IMR-90 (cell line): ENCODE measurements at regions not wholly inside any gene's neighbourhood (a gene's known extent, or its start where the extent isn't known, plus 50 kb on each side); places are given as distances from the start of the nearest gene placed in this dataset.

Experiments
- ATAC-seq: fragments of 200-7000 bp; cut with Tn5 transposase; 2 replicates; pipeline ENCODE4 v1.9.1; 2020; ENCODE audit warnings: low read depth, mild to moderate bottlenecking, moderate library complexity
- BruUV-seq: library from RNA; stranded (reverse); fragments of 400-500 nt; replicated peaks from 2 replicates; lab custom pipeline; 2021; lab: Mats Ljungman, UMichigan
- CTCF ChIA-PET: fragments of 300-600 bp; formaldehyde crosslinking; extraction: SDS; loops from one replicate; lab custom pipeline; 2021; ENCODE audit warnings: antibody characterized with exemption; lab: Yijun Ruan, JAX
- POLR2A ChIA-PET: fragments of 300-600 bp; sonication (Branson Sonifier 250); formaldehyde crosslinking; loops from one replicate; lab custom pipeline; 2022; ENCODE audit warnings: antibody characterized with exemption; ENCODE audit not compliant: unreplicated experiment; lab: Charles Lee
- DNase-seq: peaks from one replicate; pipeline ENCODE4 v3.0.0; 2013
- H2AFZ ChIP-seq: replicated peaks from 2 replicates; pipeline ENCODE3; 2013; ENCODE audit warnings: low read length, mild to moderate bottlenecking; ENCODE audit not compliant: poor library complexity
- H2AK5ac ChIP-seq: 2 replicates; pipeline ENCODE4 v1.6.1; 2013; ENCODE audit warnings: low read depth, low read length, inconsistent platforms
- H2AK9ac ChIP-seq: replicated peaks from 2 replicates; pipeline ENCODE3; 2013; ENCODE audit warnings: mild to moderate bottlenecking, low read depth, low read length, moderate library complexity; ENCODE audit not compliant: poor library complexity
- H2BK120ac ChIP-seq: 2 replicates; pipeline ENCODE4 v1.6.1; 2013; ENCODE audit warnings: low read depth, low read length, inconsistent platforms
- H2BK15ac ChIP-seq: 3 replicates; pipeline ENCODE4 v1.6.1; 2013; ENCODE audit warnings: low read depth, low read length, inconsistent platforms
- H2BK20ac ChIP-seq: 2 replicates; pipeline ENCODE4 v1.6.1; 2013; ENCODE audit warnings: low read depth, mild to moderate bottlenecking, inconsistent platforms, low read length, moderate library complexity
- H2BK5ac ChIP-seq: 2 replicates; pipeline ENCODE4 v1.6.1; 2013; ENCODE audit warnings: mild to moderate bottlenecking, low read depth, low read length, inconsistent platforms; ENCODE audit not compliant: poor library complexity, severe bottlenecking
- H3K14ac ChIP-seq: replicated peaks from 2 replicates; pipeline ENCODE4 v1.6.1; 2013; ENCODE audit warnings: low read depth, low read length, inconsistent platforms
- H3K18ac ChIP-seq: 2 replicates; pipeline ENCODE4 v1.6.1; 2013; ENCODE audit warnings: low read depth, low read length, control low read depth
- H3K23ac ChIP-seq: 2 replicates; pipeline ENCODE4 v1.6.1; 2013; ENCODE audit warnings: low read depth, low read length, inconsistent platforms
- H3K27ac ChIP-seq: 2 replicates; pipeline ENCODE4 v1.5.1; 2013; ENCODE audit warnings: mild to moderate bottlenecking, control low read depth, low read length; ENCODE audit not compliant: insufficient read depth
- H3K27me3 ChIP-seq: 2 replicates; pipeline ENCODE4 v1.6.1; 2013; ENCODE audit warnings: low read length; ENCODE audit not compliant: control insufficient read depth, insufficient read depth
- H3K36me3 ChIP-seq: 2 replicates; pipeline ENCODE4 v1.6.1; 2013; ENCODE audit warnings: low read length, mixed read lengths; ENCODE audit not compliant: control insufficient read depth, insufficient read depth
- H3K4ac ChIP-seq: 2 replicates; pipeline ENCODE4 v1.6.1; 2013; ENCODE audit warnings: low read depth, low read length, inconsistent platforms
- H3K4me1 ChIP-seq: 2 replicates; pipeline ENCODE4 v1.6.1; 2013; ENCODE audit warnings: low read length, mixed read lengths; ENCODE audit not compliant: control insufficient read depth, insufficient read depth
- H3K4me2 ChIP-seq: 2 replicates; pipeline ENCODE4 v1.6.1; 2013; ENCODE audit warnings: low read depth, mild to moderate bottlenecking, control low read depth, low read length, moderate library complexity
- H3K4me3 ChIP-seq: 2 replicates; pipeline ENCODE4 v1.5.1; 2013; ENCODE audit warnings: low read depth, mild to moderate bottlenecking, control low read depth, low read length, moderate library complexity; ENCODE audit not compliant: insufficient read depth
- H3K56ac ChIP-seq: 2 replicates; pipeline ENCODE4 v1.6.1; 2013; ENCODE audit warnings: low read length, inconsistent platforms; ENCODE audit not compliant: insufficient read depth; ENCODE audit errors: extremely low read depth
- H3K79me1 ChIP-seq, 2 experiments: 2 replicates each; pipeline ENCODE4 v1.6.1; 2013; ENCODE audit warnings: low read length in 2 of 2, inconsistent platforms in 1 of 2, low read depth in 1 of 2
- H3K9ac ChIP-seq: 2 replicates; pipeline ENCODE4 v1.6.1; 2013; ENCODE audit warnings: low read depth, low read length, control low read depth
- H3K9me1 ChIP-seq: 2 replicates; pipeline ENCODE4 v1.6.1; 2013; ENCODE audit warnings: low read length, inconsistent platforms; ENCODE audit not compliant: insufficient read depth
- H3K9me3 ChIP-seq: 2 replicates; pipeline ENCODE4 v1.6.1; 2013; ENCODE audit warnings: low read length; ENCODE audit not compliant: control insufficient read depth, insufficient read depth
- H4K20me1 ChIP-seq: 2 replicates; pipeline ENCODE4 v1.6.1; 2013; ENCODE audit warnings: low read length, inconsistent platforms; ENCODE audit not compliant: insufficient read depth
- H4K5ac ChIP-seq: 2 replicates; pipeline ENCODE4 v1.6.1; 2013; ENCODE audit warnings: mild to moderate bottlenecking, low read depth, low read length, control low read depth
- H4K8ac ChIP-seq, 2 experiments: 2 replicates each; pipeline ENCODE4 v1.6.1; 2013; ENCODE audit warnings: low read depth in 2 of 2, low read length in 2 of 2, control low read depth in 1 of 2, inconsistent platforms in 1 of 2
- H4K91ac ChIP-seq: 2 replicates; pipeline ENCODE4 v1.6.1; 2013; ENCODE audit warnings: low read depth, low read length, inconsistent platforms; ENCODE audit not compliant: insufficient read depth
- BHLHE40 ChIP-seq: fragments of 150-350 bp; IDR thresholded peaks from 2 replicates; pipeline ENCODE4 v1.6.1; 2016; ENCODE audit warnings: mild to moderate bottlenecking, low read depth, low read length
- CEBPB ChIP-seq: IDR thresholded peaks from 2 replicates; pipeline ENCODE4 v1.6.1; 2012; ENCODE audit warnings: low read depth, low read length, improper control_type of control experiment
- CHD1 ChIP-seq: IDR thresholded peaks from 2 replicates; pipeline ENCODE4 v1.6.1; 2012; ENCODE audit warnings: low read depth, low read length, improper control_type of control experiment
- FOS ChIP-seq: fragments of 150-350 bp; IDR thresholded peaks from 2 replicates; pipeline ENCODE4 v1.6.1; 2016; ENCODE audit warnings: low read depth, low read length
- MAFK ChIP-seq: IDR thresholded peaks from 2 replicates; pipeline ENCODE4 v1.6.1; 2012; ENCODE audit warnings: low read depth, low read length, improper control_type of control experiment
- MAZ ChIP-seq: IDR thresholded peaks from 2 replicates; pipeline ENCODE4 v1.6.1; 2012; ENCODE audit warnings: low read depth, mild to moderate bottlenecking, low read length, improper control_type of control experiment, moderate library complexity, borderline replicate concordance
- NFE2L2 ChIP-seq: fragments of 150-350 bp; IDR thresholded peaks from 2 replicates; pipeline ENCODE4 v1.6.1; 2016; ENCODE audit warnings: low read depth, mild to moderate bottlenecking, low read length
- dilution Hi-C: fragments of 300-500 bp; cut with HindIII; formaldehyde crosslinking; loops from one replicate; pipeline ENCODE4 v1.14.3; 2018; ENCODE audit warnings: low sequenced_read_pairs; ENCODE audit not compliant: unreplicated experiment
- in situ Hi-C: fragments of 300-500 bp; cut with MboI; formaldehyde crosslinking; loops from 3 replicates; pipeline ENCODE4 v1.14.3; 2019; ENCODE audit warnings: low sequenced_read_pairs, inconsistent platforms, mixed read lengths
- intact Hi-C: fragments of 100-400 bp; cut with micrococcal nuclease; formaldehyde crosslinking; loops from 2 replicates; pipeline ENCODE4 v1.10.0; 2022
- TF ChIP-seq, protein P1 (sequence below): conservative IDR thresholded peaks from 2 replicates; pipeline ENCODE4 v1.5.1; 2012; ENCODE audit warnings: mild to moderate bottlenecking, low read depth, low read length, improper control_type of control experiment
- TF ChIP-seq, protein P2 (sequence below): fragments of 150-350 bp; IDR thresholded peaks from 2 replicates; pipeline ENCODE4 v1.6.1; 2017; ENCODE audit warnings: mild to moderate bottlenecking, antibody characterized with exemption, low read length, low read depth

DNA sequence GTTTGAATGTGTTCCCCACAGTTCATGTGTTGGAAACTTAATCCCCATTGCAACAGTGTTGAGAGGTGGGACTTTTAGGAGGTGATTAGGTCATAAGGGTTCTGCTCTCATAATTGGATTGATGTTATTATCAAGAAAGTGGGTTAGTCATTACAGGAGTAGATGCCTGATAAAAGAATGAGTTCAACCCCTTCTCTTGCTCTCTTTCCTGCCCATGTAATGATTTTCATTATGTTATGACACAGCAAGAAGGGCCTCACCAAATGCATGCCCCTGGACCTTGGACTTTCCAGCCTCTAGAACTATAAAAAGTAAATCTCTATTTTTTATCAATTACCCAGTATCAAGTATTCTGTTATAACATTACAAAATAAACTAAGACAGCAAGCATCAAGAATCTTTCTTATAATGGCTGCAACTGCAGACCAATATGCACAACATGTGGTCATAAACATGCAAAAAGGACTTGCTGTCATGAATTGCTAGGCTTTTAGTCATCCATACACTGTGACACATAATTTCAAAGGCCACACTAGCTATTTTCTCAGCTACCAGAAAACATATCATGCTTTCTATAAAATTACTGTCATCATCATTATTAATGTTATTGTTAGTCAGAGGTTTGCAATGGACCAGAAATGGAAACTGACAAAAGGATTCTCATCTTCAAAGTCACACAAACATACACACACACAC is 99.9 kb upstream of the GUCY1A2 start:
- Histone ChIP-seq H3K4me2 (no peak overlapping the region), H4K5ac (no peak overlapping the region), H3K4ac (no peak overlapping the region), H3K18ac (no peak overlapping the region), H2AK5ac (no peak overlapping the region), H3K14ac (no peak overlapping the region), H2AK9ac (no peak overlapping the region), H2AFZ (no peak overlapping the region), H3K27me3 (no peaks in the 10 kb centered on the region), H3K36me3 (no peaks in the 10 kb centered on the region), H3K27ac (no peak overlapping the region), H3K79me1 (no peaks in the 10 kb centered on the region), H3K23ac (no peak overlapping the region), H3K9me3 (peaks cover 6% of the 10 kb centered on the region), H2BK15ac (no peak overlapping the region), H2BK20ac (no peak overlapping the region), H4K8ac (no peak overlapping the region), H3K9me1 (no peaks in the 10 kb centered on the region), H3K4me1 (no peaks in the 10 kb centered on the region), H2BK5ac (no peak overlapping the region), H2BK120ac (no peak overlapping the region), H3K4me3 (no peak overlapping the region), H3K9ac (no peak overlapping the region), H4K20me1 (no peaks in the 10 kb centered on the region), H3K56ac (no peak overlapping the region), H4K91ac (no peak overlapping the region)
- dilution Hi-C loops (no loop called here), intact Hi-C loops (no loop called here), in situ Hi-C loops (no loop called here)
- CTCF ChIA-PET = no interaction called here
- no TSS peak for BruUV-seq
- no peak for DNase-seq
- ATAC-seq = no peak
- POLR2A ChIA-PET = no interaction called here
- TF ChIP-seq CEBPB (no peak), CHD1 (no peak), NFE2L2 (no peak), FOS (no peak), MAFK (no peak), MAZ (no peak), BHLHE40 (no peak)
- TF ChIP-seq, protein P1, sequence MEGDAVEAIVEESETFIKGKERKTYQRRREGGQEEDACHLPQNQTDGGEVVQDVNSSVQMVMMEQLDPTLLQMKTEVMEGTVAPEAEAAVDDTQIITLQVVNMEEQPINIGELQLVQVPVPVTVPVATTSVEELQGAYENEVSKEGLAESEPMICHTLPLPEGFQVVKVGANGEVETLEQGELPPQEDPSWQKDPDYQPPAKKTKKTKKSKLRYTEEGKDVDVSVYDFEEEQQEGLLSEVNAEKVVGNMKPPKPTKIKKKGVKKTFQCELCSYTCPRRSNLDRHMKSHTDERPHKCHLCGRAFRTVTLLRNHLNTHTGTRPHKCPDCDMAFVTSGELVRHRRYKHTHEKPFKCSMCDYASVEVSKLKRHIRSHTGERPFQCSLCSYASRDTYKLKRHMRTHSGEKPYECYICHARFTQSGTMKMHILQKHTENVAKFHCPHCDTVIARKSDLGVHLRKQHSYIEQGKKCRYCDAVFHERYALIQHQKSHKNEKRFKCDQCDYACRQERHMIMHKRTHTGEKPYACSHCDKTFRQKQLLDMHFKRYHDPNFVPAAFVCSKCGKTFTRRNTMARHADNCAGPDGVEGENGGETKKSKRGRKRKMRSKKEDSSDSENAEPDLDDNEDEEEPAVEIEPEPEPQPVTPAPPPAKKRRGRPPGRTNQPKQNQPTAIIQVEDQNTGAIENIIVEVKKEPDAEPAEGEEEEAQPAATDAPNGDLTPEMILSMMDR = no peak
- TF ChIP-seq, protein P2, sequence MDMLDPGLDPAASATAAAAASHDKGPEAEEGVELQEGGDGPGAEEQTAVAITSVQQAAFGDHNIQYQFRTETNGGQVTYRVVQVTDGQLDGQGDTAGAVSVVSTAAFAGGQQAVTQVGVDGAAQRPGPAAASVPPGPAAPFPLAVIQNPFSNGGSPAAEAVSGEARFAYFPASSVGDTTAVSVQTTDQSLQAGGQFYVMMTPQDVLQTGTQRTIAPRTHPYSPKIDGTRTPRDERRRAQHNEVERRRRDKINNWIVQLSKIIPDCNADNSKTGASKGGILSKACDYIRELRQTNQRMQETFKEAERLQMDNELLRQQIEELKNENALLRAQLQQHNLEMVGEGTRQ = no peak
